ENCODE measurements at regions not wholly inside any gene's neighbourhood (a gene's known extent, or its start where the extent isn't known, plus 50 kb on each side); places are given as distances from the start of the nearest gene placed in this dataset.

GRCh38 chr12:97182769-97183168 is 275.7 kb downstream of the NEDD1 start:
- no peak for DNase-seq

- no peak for DNase-seq
Measured at GRCh38 chr12:97184127-97184773, 277.2 kb downstream of the NEDD1 start.

GRCh38 chr12:97185567-97185966 is 277.0 kb upstream of the RMST start:
- no peak for DNase-seq

- DNase-seq: no peak
Measured at GRCh38 chr12:97194546-97194945, 268.1 kb upstream of the RMST start.

GRCh38 chr12:97200181-97200580 is 262.4 kb upstream of the RMST start:
- DNase-seq: no peak

- DNase-seq: no peak
Measured at GRCh38 chr12:97203408-97203807, 259.2 kb upstream of the RMST start.

GRCh38 chr12:97209997-97210396 is 252.6 kb upstream of the RMST start:
- DNase-seq: no peak

GRCh38 chr12:97211416-97211930 is 251.1 kb upstream of the RMST start:
- DNase-seq: no peak

GRCh38 chr12:97216848-97217247 is 245.8 kb upstream of the RMST start:
- DNase-seq: no peak

GRCh38 chr12:97222391-97222790 is 240.2 kb upstream of the RMST start:
- no peak for DNase-seq

- DNase-seq: no peak
Measured at GRCh38 chr12:97223419-97223818, 239.2 kb upstream of the RMST start.

- DNase-seq: no peak
Measured at GRCh38 chr12:97229004-97229403, 233.6 kb upstream of the RMST start.

GRCh38 chr12:97235102-97235501 is 227.5 kb upstream of the RMST start:
- no peak for DNase-seq

GRCh38 chr12:97246368-97246767 is 216.2 kb upstream of the RMST start:
- no peak for DNase-seq

- no peak for DNase-seq
Measured at GRCh38 chr12:97250483-97250882, 212.1 kb upstream of the RMST start.

GRCh38 chr12:97257726-97258125 is 204.9 kb upstream of the RMST start:
- peak; percentile 82 for DNase-seq

GRCh38 chr12:97259098-97259497 is 203.5 kb upstream of the RMST start:
- no peak for DNase-seq

GRCh38 chr12:97260786-97261185 is 201.8 kb upstream of the RMST start:
- no peak for DNase-seq

- no peak for DNase-seq
Measured at GRCh38 chr12:97267166-97267565, 195.4 kb upstream of the RMST start.

- no peak for DNase-seq
Measured at GRCh38 chr12:97267594-97268202, 194.9 kb upstream of the RMST start.

GRCh38 chr12:97272471-97272870 is 190.1 kb upstream of the RMST start:
- no peak for DNase-seq

GRCh38 chr12:97274386-97274785 is 188.2 kb upstream of the RMST start:
- DNase-seq: no peak

- DNase-seq: no peak
Measured at GRCh38 chr12:97275256-97275655, 187.3 kb upstream of the RMST start.

GRCh38 chr12:97275728-97276590 is 186.6 kb upstream of the RMST start:
- peak; percentile 42 for DNase-seq
